HCT116 (cell line): ENCODE measurements at regions not wholly inside any gene's neighbourhood (a gene's known extent, or its start where the extent isn't known, plus 50 kb on each side); places are given as distances from the start of the nearest gene placed in this dataset.
"Not testable (repeated sequence)": the region's sequence is repeated elsewhere in the genome, so short reads cannot be mapped to it uniquely, and the experiment has no call there.

Experiments used
- ATAC-seq: fragments of 200-7000 bp; cut with Tn5 transposase; 2 replicates; pipeline ENCODE4 v1.9.1; 2020; ENCODE audit warnings: mild to moderate bottlenecking, moderate library complexity
- BruUV-seq: library from RNA; stranded (reverse); fragments of 400-500 nt; replicated peaks from 2 replicates; lab custom pipeline; 2021; lab: Mats Ljungman, UMichigan
- CTCF ChIA-PET: fragments of 300-600 bp; sonication (Branson Sonifier 250); formaldehyde crosslinking; loops from one replicate; lab custom pipeline; 2021; ENCODE audit warnings: antibody characterized with exemption; lab: Charles Lee
- POLR2A ChIA-PET: fragments of 300-600, 350-600 bp; sonication (Branson Sonifier 250); formaldehyde crosslinking; loops from one replicate; lab custom pipeline; 2021; ENCODE audit warnings: antibody characterized with exemption; lab: Charles Lee
- RAD21 ChIA-PET, 2 experiments: fragments of 300-600 bp; sonication (Branson Sonifier 250); formaldehyde crosslinking; loops; one replicate each; lab custom pipeline; 2023; ENCODE audit warnings: low total read pairs in 2 of 2; ENCODE audit not compliant: uncharacterized antibody in 2 of 2, unreplicated experiment in 2 of 2, low non-redundant PET in 1 of 2; lab: Charles Lee
- DNase-seq: peaks from one replicate; pipeline ENCODE4 v3.0.0-alpha.2; 2010; ENCODE audit warnings: low read depth, low spot score
- H2AFZ ChIP-seq: fragments of 200-600 bp; shearing (Covaris generic), sonication (generic); 2 replicates; pipeline ENCODE4 v1.6.1; 2017; ENCODE audit warnings: low read depth, mixed run types, mixed read lengths, antibody characterized with exemption, low read length; ENCODE audit not compliant: poor library complexity, severe bottlenecking
- H3K27ac ChIP-seq: 2 replicates; pipeline ENCODE4 v1.5.1; 2012; ENCODE audit warnings: low read depth, low read length
- H3K27me3 ChIP-seq: fragments of 200-600 bp; sonication (generic); 2 replicates; pipeline ENCODE4 v1.6.1; 2016; ENCODE audit warnings: mixed run types, low read length, mixed read lengths; ENCODE audit not compliant: insufficient read depth
- H3K36me3 ChIP-seq, 2 experiments: fragments of 200-500 bp in 1 of 2; fragments of 200-600 bp in 1 of 2; sonication (Bioruptor generic) in 1 of 2; sonication (generic) in 1 of 2; 2 replicates each; pipeline versions ENCODE4 v1.5.1 to v1.6.1; 2014 to 2016; ENCODE audit warnings: low read length in 2 of 2, inconsistent platforms in 1 of 2, mixed read lengths in 1 of 2, mixed run types in 1 of 2; ENCODE audit not compliant: insufficient read depth in 2 of 2, control insufficient read depth in 1 of 2
- H3K4me1 ChIP-seq, 2 experiments: fragments of 200-600 bp in 1 of 2; sonication (generic) in 1 of 2; 2 replicates each; pipeline versions ENCODE4 v1.5.1 to v1.6.1; 2012 to 2017; ENCODE audit warnings: low read length in 2 of 2, inconsistent platforms in 1 of 2, mild to moderate bottlenecking in 1 of 2, mixed read lengths in 1 of 2, mixed run types in 1 of 2, moderate library complexity in 1 of 2; ENCODE audit not compliant: insufficient read depth in 2 of 2, control insufficient read depth in 1 of 2
- H3K4me2 ChIP-seq: fragments of 200-600 bp; sonication (generic); 2 replicates; pipeline ENCODE4 v1.6.1; 2017; ENCODE audit warnings: mixed run types, low read length, mixed read lengths
- H3K4me3 ChIP-seq, 2 experiments: fragments of 200-600 bp in 1 of 2; sonication (generic) in 1 of 2; replicated peaks in 1 of 2; 2 replicates each; pipeline ENCODE4 v1.5.1; 2011 to 2016; ENCODE audit warnings: low read length in 2 of 2, control low read depth in 1 of 2, low read depth in 1 of 2, mild to moderate bottlenecking in 1 of 2, mixed read lengths in 1 of 2, mixed run types in 1 of 2
- H3K79me2 ChIP-seq: fragments of 200-600 bp; sonication (generic); 2 replicates; pipeline ENCODE4 v1.6.1; 2017; ENCODE audit warnings: mild to moderate bottlenecking, mixed run types, low read length, moderate library complexity, mixed read lengths; ENCODE audit not compliant: insufficient read depth
- H3K9ac ChIP-seq: fragments of 200-600 bp; sonication (generic); 2 replicates; pipeline ENCODE4 v1.6.1; 2016; ENCODE audit warnings: low read length, mixed read lengths
- H3K9me2 ChIP-seq: fragments of 200-600 bp; sonication (generic), shearing (Covaris generic); 2 replicates; pipeline ENCODE4 v1.6.1; 2017; ENCODE audit warnings: mixed run types, mild to moderate bottlenecking, moderate library complexity; ENCODE audit not compliant: insufficient read depth
- H3K9me3 ChIP-seq, 2 experiments: fragments of 200-500 bp in 1 of 2; fragments of 200-600 bp in 1 of 2; sonication (Bioruptor generic) in 1 of 2; sonication (generic) in 1 of 2; 2 replicates each; pipeline ENCODE4 v1.6.1; 2014 to 2017; ENCODE audit warnings: low read length in 2 of 2, mixed read lengths in 2 of 2, inconsistent platforms in 1 of 2, low read depth in 1 of 2, mild to moderate bottlenecking in 1 of 2, mixed run types in 1 of 2, moderate library complexity in 1 of 2; ENCODE audit not compliant: control insufficient read depth in 1 of 2, insufficient read depth in 1 of 2
- H4K20me1 ChIP-seq: fragments of 200-600 bp; sonication (generic), shearing (Covaris generic); 2 replicates; pipeline ENCODE4 v1.6.1; 2017; ENCODE audit warnings: mixed run types, mild to moderate bottlenecking, moderate library complexity; ENCODE audit not compliant: insufficient read depth
- CBX3 ChIP-seq: IDR thresholded peaks from 2 replicates; pipeline ENCODE4 v1.6.1; 2012; ENCODE audit warnings: low read depth
- EGR1 ChIP-seq: IDR thresholded peaks from 2 replicates; pipeline ENCODE4 v1.6.1; 2012; ENCODE audit warnings: low read depth
- SIN3A ChIP-seq: IDR thresholded peaks from 2 replicates; pipeline ENCODE4 v1.6.1; 2012; ENCODE audit warnings: low read depth
- SP1 ChIP-seq: IDR thresholded peaks from 2 replicates; pipeline ENCODE4 v1.6.1; 2012; ENCODE audit warnings: low read depth
- TCF7L2 ChIP-seq: IDR thresholded peaks from 2 replicates; pipeline ENCODE4 v1.7.0; 2011; ENCODE audit warnings: borderline replicate concordance, inconsistent platforms; ENCODE audit not compliant: insufficient read depth, insufficient read length; ENCODE audit errors: extremely low read depth
- YY1 ChIP-seq: IDR thresholded peaks from 2 replicates; pipeline ENCODE4 v1.6.1; 2011; ENCODE audit warnings: low read length, low read depth, moderate library complexity, mild to moderate bottlenecking; ENCODE audit not compliant: insufficient replicate concordance; ENCODE audit errors: extremely low read depth
- ZBTB33 ChIP-seq: IDR thresholded peaks from 2 replicates; pipeline ENCODE4 v1.6.1; 2011; ENCODE audit warnings: mild to moderate bottlenecking, low read length, moderate library complexity; ENCODE audit not compliant: insufficient replicate concordance; ENCODE audit errors: extremely low read depth
- intact Hi-C: fragments of 100-400 bp; cut with micrococcal nuclease; formaldehyde crosslinking; loops from 2 replicates; pipeline ENCODE4 v1.10.0; 2022

- no peak for TF ChIP-seq ZBTB33
- no peak for TF ChIP-seq TCF7L2
- TF ChIP-seq, all 23 proteins: peak for 0
These were observed 180.8 kb downstream of the PRKX start (continued) for GRCh38 chrX:3532581-3533085.

DNA sequence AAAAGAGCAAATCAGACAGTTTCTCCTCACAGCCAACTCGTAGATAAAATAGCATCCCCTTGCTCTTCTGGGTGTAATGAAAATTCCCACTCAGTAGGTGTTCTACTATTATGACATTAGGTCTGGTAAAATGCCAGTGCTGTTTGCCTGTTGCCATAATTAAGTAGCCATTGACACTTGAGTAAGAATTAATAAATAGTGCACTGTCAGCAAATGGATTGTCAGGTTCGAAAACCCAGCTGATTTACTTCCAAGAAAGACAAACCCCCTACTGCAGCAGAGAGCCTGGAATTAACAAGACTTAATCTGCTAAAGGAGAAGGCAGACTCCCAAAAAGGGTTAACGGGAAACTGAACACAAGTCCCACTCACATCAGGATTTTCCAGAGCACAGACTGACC, 182.0 kb downstream of the PRKX start:
- POLR2A ChIA-PET, H3K36me3 ChIP-seq, H3K9me2 ChIP-seq, BruUV-seq, H3K4me3 ChIP-seq, H3K9ac ChIP-seq, DNase-seq, RAD21 ChIA-PET, intact Hi-C loops, H3K27ac ChIP-seq, H4K20me1 ChIP-seq, ATAC-seq, H3K4me1 ChIP-seq, H3K9me3 ChIP-seq, CTCF ChIA-PET, H3K27me3 ChIP-seq, H3K79me2 ChIP-seq, H2AFZ ChIP-seq, H3K4me2 ChIP-seq: not testable (repeated sequence)

DNA sequence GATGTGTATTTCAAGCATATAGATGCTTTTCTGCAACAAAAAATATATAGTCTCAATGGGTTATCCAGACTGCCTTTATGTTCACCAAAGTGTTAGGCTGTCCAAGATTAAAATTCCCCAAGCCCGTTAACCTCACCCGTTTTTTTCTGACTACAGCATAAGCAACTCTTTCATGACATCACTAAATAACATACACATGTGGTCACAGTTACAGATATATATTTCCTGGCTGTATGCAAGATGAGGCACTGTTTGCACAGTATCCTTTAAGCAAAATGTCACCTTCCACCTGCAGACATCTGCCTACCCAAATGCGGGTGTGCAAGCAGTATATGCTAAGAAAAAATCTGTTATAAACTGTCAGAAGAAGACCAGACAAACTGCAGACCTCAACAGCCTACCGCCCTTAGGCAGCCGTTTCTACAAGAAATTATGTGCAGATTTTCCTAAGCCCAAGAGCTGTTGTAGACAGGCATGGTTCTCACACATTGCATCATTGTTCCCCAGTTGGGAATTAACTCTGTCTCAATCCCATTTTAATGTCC, 183.1 kb upstream of the MXRA5 start:
- H3K4me2 ChIP-seq: no peak overlapping the region
- H3K27me3 ChIP-seq: no peaks in the 10 kb centered on the region; the same call in 1 of the 2 replicates
- TF ChIP-seq EGR1 (no peak), SP1 (no peak), CBX3 (no peak), YY1 (no peak), SIN3A (no peak)
- intact Hi-C loops: no loop called here
- H3K27ac ChIP-seq: no peak overlapping the region
- H2AFZ ChIP-seq: no peak overlapping the region
- ATAC-seq: no peak
- H4K20me1 ChIP-seq: no peaks in the 10 kb centered on the region
- H3K9me2 ChIP-seq: no peaks in the 10 kb centered on the region
- H3K36me3 ChIP-seq: no peaks in the 10 kb centered on the region
- no peak overlapping the region for H3K4me3 ChIP-seq
- no peaks in the 10 kb centered on the region for H3K4me1 ChIP-seq
- no peaks in the 10 kb centered on the region for H3K79me2 ChIP-seq
- H3K9me3 ChIP-seq: no peaks in the 10 kb centered on the region
- ChIA-PET POLR2A (no interaction called here), RAD21 (no interaction called here), CTCF (no interaction called here)
- no TSS peak for BruUV-seq
- no peak for DNase-seq
- H3K9ac ChIP-seq: no peak overlapping the region
